ENCODE measurements at regions not wholly inside any gene's neighbourhood (a gene's known extent, or its start where the extent isn't known, plus 50 kb on each side); places are given as distances from the start of the nearest gene placed in this dataset.

- no peaks in the 10 kb centered on the region for H3K36me3 ChIP-seq (ENCODE audit: insufficient read depth, low read depth, low read length)
- no peaks in the 10 kb centered on the region for H3K27me3 ChIP-seq (ENCODE audit: insufficient read depth, low read length)
- H3K27ac ChIP-seq (ENCODE audit: low read length), result no peak overlapping the region
- no peak overlapping the region for H3K4me3 ChIP-seq (ENCODE audit: low read length)
- no peak overlapping the region for H3K9ac ChIP-seq (ENCODE audit: low read depth, low read length)
- H3K9me3 ChIP-seq (ENCODE audit: insufficient read depth, low read depth, low read length), result no peaks in the 10 kb centered on the region
- no peaks in the 10 kb centered on the region for H3K4me1 ChIP-seq (ENCODE audit: insufficient read depth, low read length)
These were observed 59.2 kb upstream of the CHST9 start for GRCh38 chr18:27244259-27244658.

GRCh38 chr18:27242392-27243047 is 57.4 kb upstream of the CHST9 start:
- Histone ChIP-seq H3K9ac (ENCODE audit: low read depth, low read length) (no peak overlapping the region), H3K4me3 (ENCODE audit: low read length) (no peak overlapping the region), H3K27ac (ENCODE audit: low read length) (no peak overlapping the region), H3K4me1 (ENCODE audit: insufficient read depth, low read length) (no peaks in the 10 kb centered on the region), H3K36me3 (ENCODE audit: insufficient read depth, low read depth, low read length) (no peaks in the 10 kb centered on the region), H3K27me3 (ENCODE audit: insufficient read depth, low read length) (no peaks in the 10 kb centered on the region), H3K9me3 (ENCODE audit: insufficient read depth, low read depth, low read length) (no peaks in the 10 kb centered on the region)

GRCh38 chr18:27240383-27240782 is 55.3 kb upstream of the CHST9 start:
- Histone ChIP-seq H3K36me3 (ENCODE audit: insufficient read depth, low read depth, low read length) (no peaks in the 10 kb centered on the region), H3K27ac (ENCODE audit: low read length) (no peak overlapping the region), H3K4me1 (ENCODE audit: insufficient read depth, low read length) (no peaks in the 10 kb centered on the region), H3K9me3 (ENCODE audit: insufficient read depth, low read depth, low read length) (no peaks in the 10 kb centered on the region), H3K27me3 (ENCODE audit: insufficient read depth, low read length) (no peaks in the 10 kb centered on the region), H3K4me3 (ENCODE audit: low read length) (no peak overlapping the region), H3K9ac (ENCODE audit: low read depth, low read length) (no peak overlapping the region)

- Histone ChIP-seq H3K4me3 (ENCODE audit: low read length) (no peak overlapping the region), H3K9me3 (ENCODE audit: insufficient read depth, low read depth, low read length) (no peaks in the 10 kb centered on the region), H3K4me1 (ENCODE audit: insufficient read depth, low read length) (no peaks in the 10 kb centered on the region), H3K27me3 (ENCODE audit: insufficient read depth, low read length) (no peaks in the 10 kb centered on the region), H3K27ac (ENCODE audit: low read length) (no peak overlapping the region), H3K36me3 (ENCODE audit: insufficient read depth, low read depth, low read length) (no peaks in the 10 kb centered on the region), H3K9ac (ENCODE audit: low read depth, low read length) (no peak overlapping the region)
These were observed 54.6 kb upstream of the CHST9 start for GRCh38 chr18:27239669-27240068.

GRCh38 chr18:27235218-27235870 is 50.2 kb upstream of the CHST9 start:
- Histone ChIP-seq H3K9ac (ENCODE audit: low read depth, low read length) (no peak overlapping the region), H3K27me3 (ENCODE audit: insufficient read depth, low read length) (no peaks in the 10 kb centered on the region), H3K9me3 (ENCODE audit: insufficient read depth, low read depth, low read length) (no peaks in the 10 kb centered on the region), H3K4me1 (ENCODE audit: insufficient read depth, low read length) (peaks cover 5% of the 10 kb centered on the region), H3K27ac (ENCODE audit: low read length) (no peak overlapping the region), H3K4me3 (ENCODE audit: low read length) (no peak overlapping the region), H3K36me3 (ENCODE audit: insufficient read depth, low read depth, low read length) (no peaks in the 10 kb centered on the region)

All from iPS-20b (cell line).